SKM-1 (cell line): ENCODE measurements at regions not wholly inside any gene's neighbourhood (a gene's known extent, or its start where the extent isn't known, plus 50 kb on each side); places are given as distances from the start of the nearest gene placed in this dataset.

Source experiments
- DNase-seq: peaks from one replicate; lab custom pipeline; 2025; ENCODE audit not compliant: unreplicated experiment; lab: John Stamatoyannopoulos, UW

DNA sequence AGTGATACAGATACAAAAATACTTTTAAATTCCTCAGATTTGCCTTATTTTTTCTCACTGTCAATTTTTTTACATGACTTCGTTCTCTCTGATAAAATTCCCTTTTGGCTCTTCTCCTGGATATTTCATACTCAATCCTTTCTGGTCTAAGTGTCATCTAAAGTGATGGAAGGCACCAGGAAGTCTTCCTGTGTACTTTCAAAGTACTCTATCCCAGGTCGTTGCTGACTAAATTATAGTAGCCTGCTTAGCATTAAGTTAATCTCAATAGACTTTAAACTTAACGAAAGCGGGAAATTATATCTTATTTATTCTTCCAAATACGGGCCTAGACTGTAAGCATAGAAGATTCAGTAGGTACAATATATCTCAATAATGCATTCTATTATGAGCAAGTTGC, 67.8 kb downstream of the CASP12 start:
- DNase-seq, result no peak

DNA sequence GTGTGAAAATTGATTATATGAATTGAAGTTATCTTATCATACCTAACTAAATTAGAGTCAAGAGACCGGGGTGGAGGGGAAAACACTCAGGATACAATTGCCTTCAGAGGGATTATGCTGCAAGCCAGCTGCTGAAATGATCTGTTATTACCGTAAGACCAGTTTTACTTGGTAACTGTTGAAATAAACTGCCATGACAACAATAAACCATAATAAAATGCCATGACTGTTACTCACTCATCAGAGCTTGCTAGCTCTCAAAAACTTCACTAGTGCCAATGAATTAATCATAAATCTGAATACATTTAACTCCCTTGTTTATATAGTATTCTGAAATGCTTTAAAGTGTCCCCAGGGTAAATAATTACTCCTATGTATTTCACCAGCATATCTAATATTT, 68.2 kb downstream of the CASP12 start:
- DNase-seq, result no peak

DNA sequence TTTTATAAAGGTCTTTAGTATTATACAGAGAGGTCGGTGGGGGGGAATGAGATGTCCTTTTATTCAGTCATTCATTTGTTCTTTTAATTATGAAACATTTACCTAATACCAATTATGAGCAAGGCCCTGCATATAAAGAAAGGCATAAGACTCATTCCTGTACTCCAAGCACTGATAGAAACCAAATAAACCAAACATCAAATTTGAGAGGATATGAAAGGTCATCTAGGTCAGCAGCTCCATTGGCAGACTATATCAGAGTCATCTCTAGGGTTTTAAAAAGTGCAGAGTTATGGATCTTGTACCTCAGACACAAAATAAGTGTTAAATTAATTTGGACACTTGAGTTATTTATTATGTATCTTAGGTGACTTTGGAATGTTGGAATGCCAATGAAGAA, 71.5 kb downstream of the CASP12 start:
- DNase-seq, result no peak

DNA sequence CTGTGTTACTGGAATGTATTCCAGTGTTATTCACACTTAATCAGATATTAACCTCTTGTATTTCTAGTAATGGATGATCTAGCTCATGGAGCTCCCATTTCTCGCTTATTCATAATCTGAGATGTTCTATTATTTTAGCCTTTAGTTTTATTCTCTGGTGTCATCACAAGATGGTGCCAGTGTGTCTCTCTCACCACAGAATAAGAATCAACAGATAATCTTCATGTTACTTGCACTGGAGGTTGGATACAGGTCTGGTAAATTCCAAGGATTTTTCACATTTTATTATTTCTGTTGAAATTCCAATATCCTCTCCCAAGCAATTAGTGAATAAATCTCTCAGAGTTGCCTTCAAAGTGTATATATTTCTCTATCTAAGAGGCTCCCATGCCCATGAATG, 74.6 kb downstream of the CASP12 start:
- no peak for DNase-seq

DNA sequence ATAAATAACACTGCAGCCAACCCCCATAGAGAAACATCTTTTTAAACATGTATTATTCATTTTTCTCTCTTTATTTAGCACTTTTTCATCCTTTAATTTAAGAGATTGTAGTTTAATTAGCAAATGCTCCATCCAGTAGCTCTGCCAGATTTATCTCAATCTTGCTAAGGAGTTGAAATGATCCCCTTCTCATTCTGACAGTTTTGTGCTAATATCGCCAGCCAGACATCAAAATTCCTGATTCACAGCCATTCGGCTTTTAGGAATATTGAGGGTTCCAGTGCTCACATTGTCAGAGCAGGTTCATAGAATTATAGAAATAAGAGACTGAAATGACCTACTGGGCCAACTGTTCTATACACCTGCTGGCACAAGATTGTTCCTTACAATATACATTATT, 77.8 kb downstream of the CASP12 start:
- no peak for DNase-seq

DNA sequence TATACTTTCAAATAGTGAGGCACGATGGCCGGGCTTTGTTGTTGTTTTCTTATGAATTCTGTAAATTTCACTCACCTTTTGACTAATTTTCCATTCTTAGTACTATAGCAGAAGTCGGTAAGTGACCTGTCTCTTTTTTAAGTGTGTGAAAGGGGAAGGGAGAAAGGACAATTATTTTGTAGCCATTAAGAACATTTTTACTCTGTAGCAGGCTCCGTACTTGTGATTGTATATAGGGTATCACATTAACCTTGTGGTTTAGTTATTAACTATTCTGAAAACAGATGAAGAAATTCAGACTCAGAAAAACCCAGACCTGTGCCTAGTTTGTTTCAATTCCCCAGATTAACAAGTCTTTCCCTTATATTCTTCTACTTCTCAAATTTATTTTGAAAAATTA, 78.7 kb downstream of the CASP12 start:
- no peak for DNase-seq

DNA sequence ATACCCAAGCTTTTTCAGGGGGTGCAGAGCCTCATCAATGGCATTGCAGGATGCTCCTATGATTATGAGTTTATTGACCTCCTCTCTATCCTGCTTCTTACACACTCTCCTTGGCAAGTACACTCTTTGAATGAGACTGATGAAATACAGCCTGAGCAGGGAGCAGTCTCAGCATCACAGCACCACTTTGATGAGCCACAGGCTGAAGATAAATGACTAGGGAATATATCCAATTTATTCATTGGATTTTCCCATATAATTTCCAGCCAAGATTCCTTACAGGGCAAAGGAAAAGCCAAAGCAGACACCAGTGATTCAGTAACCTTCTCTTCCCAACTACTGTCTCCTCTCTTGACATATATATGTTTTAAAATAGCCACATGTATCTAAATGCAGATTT, 79.2 kb downstream of the CASP12 start:
- DNase-seq, result no peak

DNA sequence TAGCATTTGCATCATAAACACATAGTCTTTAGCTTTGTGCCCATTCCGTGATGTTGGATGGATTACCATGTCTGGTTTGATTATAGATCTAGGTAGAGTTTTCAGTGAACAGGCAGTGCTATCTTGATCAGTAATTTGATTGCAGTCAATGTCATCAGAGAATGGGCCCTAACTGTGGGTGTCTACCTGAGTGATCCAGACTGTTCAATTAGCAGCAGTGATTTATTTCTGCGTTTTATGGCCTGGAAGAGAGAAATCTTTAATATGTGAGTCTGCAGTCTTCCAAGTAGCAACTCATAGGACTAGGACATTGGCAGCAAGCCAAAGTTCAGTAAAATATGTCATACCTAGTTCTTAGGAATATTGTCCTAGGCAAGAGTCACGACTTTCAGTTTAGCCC, 80.3 kb downstream of the CASP12 start:
- no peak for DNase-seq

DNA sequence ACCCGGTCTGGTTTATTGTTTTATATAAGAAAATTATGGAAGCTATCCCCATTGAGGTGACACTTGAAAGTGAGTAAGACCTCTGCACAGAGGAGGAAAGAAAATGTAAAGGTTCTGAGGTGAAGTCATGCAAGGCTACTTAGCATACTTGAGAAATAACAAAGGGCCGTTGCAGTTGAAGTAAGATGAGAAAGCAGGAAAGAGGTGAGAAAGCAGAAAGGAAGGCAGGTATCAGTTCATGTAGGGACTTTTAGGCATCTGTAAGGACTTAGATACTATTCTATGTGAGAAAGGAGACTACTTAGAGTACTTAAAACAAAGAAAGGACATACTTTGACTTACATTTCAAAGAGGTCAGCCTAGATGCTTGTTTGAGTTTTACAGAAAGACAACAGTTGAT, 84.7 kb downstream of the CASP12 start:
- no peak for DNase-seq

DNA sequence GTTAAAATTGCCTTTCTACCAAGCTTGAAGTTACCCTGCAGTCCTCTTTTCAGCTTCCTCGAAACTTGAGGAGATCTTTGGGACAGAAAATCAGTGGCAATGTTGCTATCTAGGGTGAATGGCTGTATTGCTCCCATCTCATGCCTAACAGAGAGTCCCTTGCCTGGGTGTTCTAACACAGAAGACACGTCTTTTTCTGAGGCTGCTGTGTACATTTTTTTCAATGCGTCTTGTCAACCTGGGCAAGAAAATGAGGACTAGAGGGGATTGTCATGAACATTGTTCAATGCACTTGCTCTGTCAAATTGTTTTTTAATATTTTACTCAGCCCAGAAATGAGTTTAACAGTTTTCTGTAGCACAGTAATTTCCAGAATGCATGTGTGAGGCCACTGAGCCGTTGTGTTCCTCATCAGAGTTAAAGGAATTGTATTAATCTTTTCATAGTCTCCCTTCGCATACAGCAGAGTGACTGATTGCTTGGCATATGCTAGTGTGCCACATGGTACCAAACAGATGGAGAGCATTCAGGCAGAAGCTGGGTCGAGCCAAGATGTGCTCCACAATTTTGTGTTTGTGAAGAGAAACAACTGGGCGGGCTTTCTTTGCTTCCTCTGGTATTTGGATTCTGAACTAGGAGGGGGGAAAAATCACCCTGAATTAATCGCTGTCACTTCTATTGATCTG, 86.0 kb downstream of the CASP12 start:
- no peak for DNase-seq

DNA sequence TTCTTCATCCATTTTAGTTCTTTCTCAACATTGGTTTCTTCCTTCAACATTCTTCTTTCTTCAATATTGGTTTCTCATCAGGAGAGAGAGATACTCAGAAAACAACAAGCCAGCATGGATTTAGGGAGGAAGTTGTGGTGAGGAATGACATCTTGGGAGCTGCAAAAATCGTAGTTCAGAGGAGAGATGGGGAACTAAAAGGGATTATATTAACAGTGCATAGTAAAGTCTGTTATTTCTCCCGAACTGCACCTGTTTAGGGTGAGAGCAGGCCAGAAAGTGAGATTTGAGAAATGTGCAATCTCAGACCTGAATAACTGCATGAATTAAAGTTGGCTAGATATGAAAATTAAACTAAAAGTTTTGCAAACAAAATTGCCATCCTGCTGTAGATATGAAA, 94.5 kb downstream of the CASP12 start:
- no peak for DNase-seq

DNA sequence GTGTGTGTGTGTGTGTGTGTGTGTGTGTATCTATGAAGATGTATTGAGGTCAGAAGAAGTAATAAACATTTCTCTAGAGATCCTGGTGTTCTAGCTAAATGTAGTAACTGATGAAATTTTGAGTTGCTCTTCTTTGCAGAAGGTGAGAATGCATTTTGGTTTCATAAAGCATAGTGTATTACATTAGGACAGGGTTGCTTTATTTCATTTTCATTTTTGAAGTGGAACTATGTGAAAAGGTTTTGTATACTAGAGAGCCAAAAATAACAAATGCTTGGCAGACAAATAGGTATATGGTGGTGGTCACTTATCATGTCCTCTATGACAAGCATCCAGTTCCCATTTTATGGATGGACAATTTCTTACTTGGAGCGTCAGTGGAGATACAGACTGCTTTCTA, 99.0 kb downstream of the CASP12 start:
- no peak for DNase-seq

DNA sequence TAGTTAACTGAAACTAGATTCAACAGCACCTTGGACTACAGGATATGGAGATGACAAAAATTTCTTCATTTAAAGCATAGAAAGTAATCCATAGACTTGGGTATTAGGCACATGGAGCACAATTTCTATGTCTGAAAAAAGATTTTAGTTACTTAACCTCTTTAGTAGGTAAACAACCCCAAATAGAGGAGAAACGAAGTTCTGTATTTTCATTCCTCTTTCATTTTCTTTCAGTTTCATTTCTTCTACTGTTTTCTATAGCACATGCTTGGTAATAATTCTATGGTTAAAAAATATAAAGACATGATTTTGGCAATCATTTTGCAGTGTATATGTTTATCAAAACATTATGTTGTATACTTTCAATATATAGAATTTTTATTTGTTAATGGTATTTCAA, 99.5 kb downstream of the CASP12 start:
- DNase-seq, result no peak

DNA sequence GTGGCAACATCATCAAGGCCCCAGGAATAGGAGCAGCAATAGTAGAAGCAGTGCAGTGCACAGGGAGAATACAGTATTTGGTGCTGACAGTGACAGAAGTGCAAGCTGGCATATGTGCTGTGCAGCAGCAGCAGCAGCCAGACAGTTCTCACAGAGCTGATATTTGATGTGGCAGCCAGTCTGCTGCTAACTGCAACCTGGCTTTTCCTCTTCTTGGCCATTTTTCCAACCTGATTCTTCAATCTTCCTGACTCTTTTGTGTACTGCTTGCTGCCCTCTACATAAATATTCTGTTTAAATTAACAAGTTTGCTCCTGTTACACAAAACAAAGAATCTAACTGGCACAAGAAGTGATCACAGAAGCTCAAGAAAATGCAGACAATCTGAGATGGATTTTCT, 102.0 kb downstream of the CASP12 start:
- DNase-seq, result no peak

DNA sequence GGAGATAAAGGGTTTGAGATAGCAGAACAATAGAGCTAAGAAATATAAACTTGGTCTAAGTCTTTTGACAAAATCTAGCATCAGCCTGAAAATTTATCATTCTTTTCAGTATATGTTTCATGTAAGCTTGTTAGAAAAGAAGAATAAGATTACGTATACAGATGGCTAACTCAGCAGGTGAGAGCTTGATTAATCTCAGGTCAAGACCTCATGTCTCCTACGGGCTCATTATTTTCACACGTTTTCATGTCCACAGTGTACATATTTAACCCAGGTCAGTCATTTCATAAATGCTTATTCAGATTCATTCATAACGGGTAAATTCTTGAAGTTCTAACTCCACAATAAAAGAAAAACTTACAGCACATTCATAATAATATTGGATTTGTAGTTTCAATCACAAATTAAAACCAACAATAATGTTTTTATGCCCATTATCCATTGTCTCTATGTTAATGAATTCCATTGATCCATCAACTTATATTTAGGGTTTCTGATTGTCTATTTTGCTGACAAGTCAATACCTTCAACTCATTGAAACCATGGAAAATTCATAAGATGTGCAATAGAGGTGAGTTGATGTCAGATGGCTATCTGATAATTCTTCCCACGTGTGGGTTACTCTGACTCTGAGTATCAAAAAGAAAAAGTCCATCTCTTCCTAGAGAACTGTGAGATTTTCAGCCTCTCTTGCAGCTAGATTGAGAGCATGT, 102.6 kb downstream of the CASP12 start:
- no peak for DNase-seq

DNA sequence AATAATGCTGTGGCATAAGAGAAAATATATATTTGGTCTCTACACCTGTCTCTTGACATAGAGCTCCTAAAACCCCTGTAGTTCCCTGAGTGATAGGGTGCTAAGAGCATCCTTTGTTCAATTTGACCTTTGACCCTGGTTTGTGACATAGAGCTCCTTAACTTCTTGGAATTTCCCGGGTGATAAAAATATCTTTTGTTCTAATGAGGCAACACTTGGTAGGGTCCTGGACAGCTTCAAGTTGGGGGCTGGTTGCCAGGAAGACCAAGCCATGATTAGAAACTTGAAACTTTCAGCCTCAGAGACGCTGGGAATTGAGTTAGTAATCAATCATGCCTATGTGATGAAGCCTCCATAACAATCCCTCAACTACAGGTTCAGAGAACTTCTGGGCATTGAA, 105.4 kb downstream of the CASP12 start:
- no peak for DNase-seq

DNA sequence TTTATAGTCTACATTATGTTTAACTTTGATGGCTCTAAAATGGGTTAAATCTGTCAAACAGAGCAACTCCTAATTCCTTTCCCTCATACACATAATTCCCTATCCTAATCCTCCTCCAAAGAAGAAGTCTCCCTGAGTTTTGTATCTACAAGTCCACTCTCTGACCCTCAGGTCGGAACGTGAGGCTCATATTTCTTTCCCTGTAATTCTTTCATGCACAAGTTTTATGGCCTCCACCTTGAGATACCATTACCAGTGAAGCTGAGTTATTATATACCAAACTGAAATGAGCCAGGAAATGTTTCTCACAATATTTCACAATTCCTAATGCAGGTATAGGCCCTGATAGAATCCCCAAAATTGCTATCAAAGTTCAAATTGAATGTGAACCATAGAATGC, 106.4 kb downstream of the CASP12 start:
- no peak for DNase-seq

DNA sequence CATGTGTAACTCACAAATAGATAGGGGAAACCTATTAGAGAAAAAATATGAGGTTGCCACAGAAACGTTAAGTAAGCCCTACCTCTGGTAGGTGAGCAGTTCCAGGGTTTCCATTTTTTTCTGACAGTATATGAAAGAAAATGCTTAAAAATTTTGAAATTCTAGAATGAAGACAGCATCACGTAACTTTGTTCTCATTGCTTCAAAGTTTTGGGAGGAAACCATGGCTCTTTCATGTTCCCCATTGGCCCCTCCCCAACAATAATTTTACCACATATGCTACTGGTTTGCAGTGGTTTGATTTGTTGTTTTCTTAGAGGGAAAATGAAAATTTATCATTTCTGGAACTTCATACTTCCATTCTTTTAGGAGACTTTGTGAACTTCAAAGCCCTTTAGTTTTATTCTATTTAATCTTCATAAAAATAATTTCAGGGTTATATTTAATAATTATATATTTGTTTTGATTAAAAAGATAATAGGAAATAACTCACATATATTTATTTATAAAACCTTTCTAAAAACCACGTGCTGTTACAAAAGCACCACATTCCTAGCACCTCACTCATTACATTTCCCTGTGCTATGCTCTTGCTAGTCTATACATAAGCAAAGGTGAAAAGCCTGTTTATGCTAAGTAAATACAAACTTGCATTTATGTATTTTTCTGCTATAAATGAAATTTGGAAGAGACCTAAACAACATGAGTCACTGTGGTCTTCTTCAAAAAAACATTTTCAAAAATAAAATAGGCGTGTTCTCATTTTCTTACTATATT, 113.4 kb downstream of the CASP12 start:
- no peak for DNase-seq

DNA sequence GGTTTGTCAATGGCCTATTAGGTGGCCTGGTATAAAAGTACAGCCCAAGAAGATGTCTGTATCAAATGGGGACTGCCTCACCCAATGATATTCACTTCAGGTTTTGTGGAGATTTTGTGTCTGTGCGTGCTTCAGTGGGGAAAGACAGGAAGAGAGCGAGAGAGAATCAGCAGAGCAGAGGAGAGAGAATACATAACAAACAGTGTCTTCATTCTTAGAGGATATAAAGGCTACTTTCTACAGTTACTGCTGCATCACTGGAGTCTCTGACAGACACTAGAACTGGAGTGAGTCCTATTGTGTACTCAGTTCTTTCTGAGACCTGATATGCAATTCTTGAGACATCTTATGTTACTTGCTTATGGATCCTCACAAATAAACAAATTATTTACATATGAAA, 115.0 kb downstream of the CASP12 start:
- DNase-seq, result no peak

DNA sequence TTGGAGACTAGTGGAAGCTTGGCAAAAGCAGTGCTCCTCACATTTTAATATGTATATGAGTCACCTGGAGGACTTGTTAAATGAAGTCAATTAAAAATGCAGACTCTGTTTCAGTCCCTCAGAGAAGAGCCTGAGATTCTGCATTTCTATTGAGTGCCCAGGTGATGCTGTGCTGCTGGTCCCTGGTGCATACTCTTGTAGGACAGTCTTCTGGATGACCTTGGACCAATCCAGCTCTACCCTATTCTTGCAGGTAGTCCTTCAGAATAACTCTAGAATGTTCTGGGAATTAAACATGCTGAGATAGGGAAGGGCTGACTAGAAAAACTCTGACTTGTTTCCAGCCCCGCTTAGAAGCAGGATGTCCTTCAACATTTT, 115.9 kb downstream of the CASP12 start:
- no peak for DNase-seq

DNA sequence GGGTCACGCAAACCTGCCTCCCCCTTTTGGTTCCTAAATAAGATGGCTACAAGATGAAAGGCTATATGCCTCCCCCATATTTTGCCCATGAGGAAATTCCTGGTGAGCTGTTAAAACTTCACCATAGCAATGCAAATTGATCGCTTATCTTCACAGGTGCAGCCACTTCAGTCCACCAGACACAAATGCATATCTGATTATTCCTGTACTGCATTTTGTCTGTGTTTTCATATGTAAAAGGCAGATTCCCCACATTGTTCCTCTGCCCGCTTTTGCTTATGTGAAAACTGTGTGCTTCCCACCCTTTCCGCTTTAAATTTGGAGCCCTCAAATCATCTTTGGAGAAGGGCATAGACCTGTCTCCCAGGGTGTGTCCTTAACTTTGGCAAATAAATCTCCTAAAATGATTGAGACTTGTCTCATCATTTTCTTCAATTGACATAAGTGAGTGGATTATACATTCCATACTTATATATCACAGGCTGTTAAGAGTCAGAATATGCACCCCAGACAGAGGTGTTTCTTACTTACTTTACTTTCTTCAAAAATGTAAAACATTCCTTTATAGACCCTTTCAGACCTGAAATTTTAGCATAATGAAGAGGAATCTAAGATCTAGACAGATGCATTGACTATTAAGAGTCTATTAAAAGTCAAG, 116.4 kb downstream of the CASP12 start:
- no peak for DNase-seq

DNA sequence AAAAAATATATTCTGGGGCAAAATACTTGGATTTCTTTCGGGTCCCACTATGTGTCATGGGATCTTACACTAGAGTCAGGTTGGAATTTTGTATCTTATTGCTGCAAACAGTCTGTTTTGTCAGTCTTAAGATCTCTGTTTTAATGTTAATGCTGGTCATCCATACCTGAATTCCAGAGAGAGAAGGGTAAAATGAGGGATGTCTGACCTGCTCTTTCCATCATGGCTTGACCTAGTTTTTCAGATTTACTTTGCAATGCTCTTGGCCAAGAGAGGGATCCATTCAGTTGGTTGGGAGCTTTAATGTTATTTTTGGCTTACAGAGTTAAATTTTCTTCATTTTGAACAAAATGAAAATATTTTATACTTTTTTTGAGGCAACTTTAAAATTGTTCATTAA, 117.2 kb downstream of the CASP12 start:
- no peak for DNase-seq
